ENCODE measurements at regions not wholly inside any gene's neighbourhood (a gene's known extent, or its start where the extent isn't known, plus 50 kb on each side); places are given as distances from the start of the nearest gene placed in this dataset.
"Not testable (repeated sequence)": the region's sequence is repeated elsewhere in the genome, so short reads cannot be mapped to it uniquely, and the experiment has no call there.

DNA sequence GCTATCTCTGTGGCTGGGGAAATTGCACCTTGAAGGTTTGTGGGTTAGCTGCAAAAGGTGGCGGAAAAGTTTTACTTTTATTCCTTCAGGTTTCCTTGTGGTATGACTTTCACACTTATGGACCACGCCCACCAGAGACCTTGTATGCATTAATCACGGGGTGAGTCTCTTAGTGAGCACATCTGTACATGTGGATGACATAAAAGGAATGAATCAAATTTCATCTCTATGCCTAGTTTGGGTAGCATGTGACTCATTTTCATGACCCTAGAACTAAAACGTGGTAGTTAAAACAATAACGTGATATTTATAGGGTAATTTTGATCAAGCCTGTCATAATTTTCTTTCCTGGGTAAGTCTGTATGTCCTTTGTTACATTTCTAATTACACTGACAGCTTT is 141.7 kb downstream of the PDCD6IP start:
- Histone ChIP-seq H3K27me3 (ENCODE audit: insufficient read depth, low read length) (peaks cover 40% of the 10 kb centered on the region), H3K4me3 (ENCODE audit: low read depth, low read length) (no peak overlapping the region), H2AFZ (ENCODE audit: low read length, unreplicated experiment) (no peak overlapping the region), H3K79me2 (ENCODE audit: control insufficient read depth, insufficient read depth, low read length, unreplicated experiment) (no peaks in the 10 kb centered on the region), H3K27ac (ENCODE audit: low read depth, low read length) (no peak overlapping the region), H3K4me1 (ENCODE audit: control insufficient read depth, insufficient read depth, low read length, unreplicated experiment) (no peaks in the 10 kb centered on the region), H3K36me3 (ENCODE audit: insufficient read depth, low read length) (no peaks in the 10 kb centered on the region)

DNA sequence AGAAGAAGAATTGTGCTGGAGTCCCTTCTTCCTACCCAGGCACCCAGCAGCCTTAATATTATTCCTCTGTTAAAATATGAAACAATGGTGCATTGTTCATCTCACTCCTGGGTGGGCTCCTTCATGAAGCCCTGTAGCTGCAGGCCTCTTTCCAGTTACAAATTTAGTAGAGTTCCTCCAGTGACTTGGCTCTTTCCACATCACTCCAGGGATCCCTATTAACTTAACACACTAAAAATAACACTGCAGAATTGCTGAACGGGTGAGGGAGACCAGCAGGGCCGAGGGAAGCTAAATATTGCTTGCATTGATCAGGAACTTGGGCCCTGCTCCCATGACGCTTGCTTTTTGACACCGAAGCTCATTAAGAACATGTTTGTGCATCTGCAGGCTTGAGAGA is 142.3 kb downstream of the PDCD6IP start:
- Histone ChIP-seq H3K4me3 (ENCODE audit: low read depth, low read length) (no peak overlapping the region), H3K4me1 (ENCODE audit: control insufficient read depth, insufficient read depth, low read length, unreplicated experiment) (no peaks in the 10 kb centered on the region), H3K36me3 (ENCODE audit: insufficient read depth, low read length) (no peaks in the 10 kb centered on the region), H2AFZ (ENCODE audit: low read length, unreplicated experiment) (no peak overlapping the region), H3K27me3 (ENCODE audit: insufficient read depth, low read length) (peaks cover 38% of the 10 kb centered on the region), H3K27ac (ENCODE audit: low read depth, low read length) (no peak overlapping the region), H3K79me2 (ENCODE audit: control insufficient read depth, insufficient read depth, low read length, unreplicated experiment) (no peaks in the 10 kb centered on the region)

GRCh38 chr3:33941804-33942203 is 143.4 kb downstream of the PDCD6IP start:
- H3K4me3 ChIP-seq (ENCODE audit: low read depth, low read length), result no peak overlapping the region
- H3K4me1 ChIP-seq (ENCODE audit: control insufficient read depth, insufficient read depth, low read length, unreplicated experiment), result no peaks in the 10 kb centered on the region
- H3K27me3 ChIP-seq (ENCODE audit: insufficient read depth, low read length), result peaks cover 32% of the 10 kb centered on the region
- H2AFZ ChIP-seq (ENCODE audit: low read length, unreplicated experiment), result no peak overlapping the region
- no peaks in the 10 kb centered on the region for H3K79me2 ChIP-seq (ENCODE audit: control insufficient read depth, insufficient read depth, low read length, unreplicated experiment)
- H3K27ac ChIP-seq (ENCODE audit: low read depth, low read length), result no peak overlapping the region
- H3K36me3 ChIP-seq (ENCODE audit: insufficient read depth, low read length), result no peaks in the 10 kb centered on the region

DNA sequence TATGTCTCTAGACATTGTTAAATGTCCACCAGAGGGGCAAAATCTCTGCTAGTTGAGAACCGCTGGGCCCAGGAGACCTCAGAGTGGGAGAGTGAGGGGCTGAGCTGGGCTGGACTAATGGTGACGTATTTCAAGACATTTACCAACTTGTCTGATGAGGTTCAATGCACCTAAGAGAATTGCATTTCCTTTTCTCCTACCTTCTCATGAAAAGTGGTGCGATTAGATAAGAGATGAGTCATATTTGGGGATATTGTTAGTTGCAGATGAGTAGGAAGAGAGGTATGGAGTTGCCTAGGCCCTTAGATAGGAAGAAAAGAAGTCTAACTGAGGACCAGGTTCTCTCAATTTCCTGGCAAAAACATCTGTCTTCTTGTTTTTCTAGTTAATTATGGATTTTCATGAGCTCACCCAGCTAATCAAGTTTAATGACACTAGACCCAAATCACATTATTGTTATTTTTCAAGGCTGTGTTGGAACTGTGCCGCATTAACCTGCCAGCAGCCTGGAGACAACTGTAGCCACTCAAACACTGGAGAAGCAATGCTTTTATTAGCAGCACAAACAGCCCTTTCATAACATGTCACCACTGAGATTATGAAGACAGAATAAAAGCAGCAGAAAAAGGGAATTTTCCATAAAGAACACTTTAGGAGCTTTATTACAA is 144.2 kb downstream of the PDCD6IP start:
- H2AFZ ChIP-seq (ENCODE audit: low read length, unreplicated experiment), result no peak overlapping the region
- no peaks in the 10 kb centered on the region for H3K4me1 ChIP-seq (ENCODE audit: control insufficient read depth, insufficient read depth, low read length, unreplicated experiment)
- H3K79me2 ChIP-seq (ENCODE audit: control insufficient read depth, insufficient read depth, low read length, unreplicated experiment), result no peaks in the 10 kb centered on the region
- no peak overlapping the region for H3K4me3 ChIP-seq (ENCODE audit: low read depth, low read length)
- H3K36me3 ChIP-seq (ENCODE audit: insufficient read depth, low read length), result no peaks in the 10 kb centered on the region
- peaks cover 29% of the 10 kb centered on the region for H3K27me3 ChIP-seq (ENCODE audit: insufficient read depth, low read length)
- no peak overlapping the region for H3K27ac ChIP-seq (ENCODE audit: low read depth, low read length)

- H3K27me3 ChIP-seq (ENCODE audit: insufficient read depth, low read length), result peaks cover 29% of the 10 kb centered on the region
- no peaks in the 10 kb centered on the region for H3K4me1 ChIP-seq (ENCODE audit: control insufficient read depth, insufficient read depth, low read length, unreplicated experiment)
- no peak overlapping the region for H2AFZ ChIP-seq (ENCODE audit: low read length, unreplicated experiment)
- no peak overlapping the region for H3K4me3 ChIP-seq (ENCODE audit: low read depth, low read length)
- H3K79me2 ChIP-seq (ENCODE audit: control insufficient read depth, insufficient read depth, low read length, unreplicated experiment), result no peaks in the 10 kb centered on the region
- no peaks in the 10 kb centered on the region for H3K36me3 ChIP-seq (ENCODE audit: insufficient read depth, low read length)
- H3K27ac ChIP-seq (ENCODE audit: low read depth, low read length), result no peak overlapping the region
Observed at GRCh38 chr3:33943277-33943676, 144.8 kb downstream of the PDCD6IP start.

- not testable (repeated sequence) for H3K79me2 ChIP-seq (ENCODE audit: control insufficient read depth, insufficient read depth, low read length, unreplicated experiment); H3K27ac ChIP-seq (ENCODE audit: low read depth, low read length); H3K36me3 ChIP-seq (ENCODE audit: insufficient read depth, low read length); H3K4me3 ChIP-seq (ENCODE audit: low read depth, low read length); H2AFZ ChIP-seq (ENCODE audit: low read length, unreplicated experiment); H3K4me1 ChIP-seq (ENCODE audit: control insufficient read depth, insufficient read depth, low read length, unreplicated experiment)
- H3K27me3 ChIP-seq (ENCODE audit: insufficient read depth, low read length), result peaks cover 40% of the 10 kb centered on the region
Observed at GRCh38 chr3:33946612-33947011, 148.2 kb downstream of the PDCD6IP start.

DNA sequence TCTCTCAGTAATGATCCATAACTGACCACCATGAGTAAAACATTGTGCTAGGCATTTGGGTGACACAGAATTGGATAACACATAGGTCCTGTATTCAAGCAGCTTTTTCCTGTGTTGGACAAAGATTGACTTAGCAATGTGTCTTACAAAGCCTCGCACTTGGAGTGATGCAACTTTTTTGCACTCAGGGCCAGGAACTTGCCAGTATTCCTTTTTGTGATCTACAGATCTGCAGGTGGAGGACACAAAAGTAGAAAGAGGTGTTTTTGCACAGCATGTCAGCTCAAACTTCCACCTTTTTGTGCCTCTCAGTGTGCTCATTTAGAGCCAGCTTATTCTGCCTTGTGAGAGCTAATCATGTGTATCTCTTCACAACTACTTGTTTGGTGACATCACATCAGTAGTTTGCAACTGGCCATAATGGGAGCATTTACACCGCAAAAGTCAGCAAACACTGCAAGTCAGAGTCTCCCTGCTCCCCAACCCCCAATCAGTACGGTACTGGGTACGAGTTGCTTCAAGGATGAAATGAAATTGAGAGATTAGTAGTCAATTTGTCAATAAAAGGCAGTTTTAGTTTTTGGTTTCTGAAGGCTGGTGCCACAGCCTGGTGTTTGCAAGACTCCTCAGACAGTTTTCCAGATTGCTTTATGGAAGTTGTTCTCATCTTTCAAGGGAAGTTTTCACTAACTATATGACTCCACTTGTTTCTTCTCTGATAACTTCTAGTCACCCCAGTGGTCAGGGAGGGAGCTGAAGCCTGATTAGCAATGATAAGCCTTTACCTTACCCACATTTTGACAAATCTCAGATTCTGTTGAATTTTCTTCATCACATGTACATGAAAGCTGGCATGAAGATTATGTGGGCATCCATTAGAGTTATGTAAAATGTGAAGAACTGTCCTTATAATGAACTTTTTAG is 149.1 kb downstream of the PDCD6IP start:
- H3K27me3 ChIP-seq (ENCODE audit: insufficient read depth, low read length), result peaks cover 40% of the 10 kb centered on the region
- H3K4me1 ChIP-seq (ENCODE audit: control insufficient read depth, insufficient read depth, low read length, unreplicated experiment), result no peaks in the 10 kb centered on the region
- no peak overlapping the region for H2AFZ ChIP-seq (ENCODE audit: low read length, unreplicated experiment)
- H3K27ac ChIP-seq (ENCODE audit: low read depth, low read length), result no peak overlapping the region
- no peak overlapping the region for H3K4me3 ChIP-seq (ENCODE audit: low read depth, low read length)
- no peaks in the 10 kb centered on the region for H3K36me3 ChIP-seq (ENCODE audit: insufficient read depth, low read length)
- no peaks in the 10 kb centered on the region for H3K79me2 ChIP-seq (ENCODE audit: control insufficient read depth, insufficient read depth, low read length, unreplicated experiment)

- Histone ChIP-seq H3K4me1 (ENCODE audit: control insufficient read depth, insufficient read depth, low read length, unreplicated experiment) (no peaks in the 10 kb centered on the region), H3K36me3 (ENCODE audit: insufficient read depth, low read length) (no peaks in the 10 kb centered on the region), H3K79me2 (ENCODE audit: control insufficient read depth, insufficient read depth, low read length, unreplicated experiment) (no peaks in the 10 kb centered on the region), H3K27ac (ENCODE audit: low read depth, low read length) (no peak overlapping the region), H3K4me3 (ENCODE audit: low read depth, low read length) (no peak overlapping the region), H2AFZ (ENCODE audit: low read length, unreplicated experiment) (no peak overlapping the region), H3K27me3 (ENCODE audit: insufficient read depth, low read length) (peaks cover 49% of the 10 kb centered on the region)
Observed at GRCh38 chr3:33949074-33949473, 150.6 kb downstream of the PDCD6IP start.

DNA sequence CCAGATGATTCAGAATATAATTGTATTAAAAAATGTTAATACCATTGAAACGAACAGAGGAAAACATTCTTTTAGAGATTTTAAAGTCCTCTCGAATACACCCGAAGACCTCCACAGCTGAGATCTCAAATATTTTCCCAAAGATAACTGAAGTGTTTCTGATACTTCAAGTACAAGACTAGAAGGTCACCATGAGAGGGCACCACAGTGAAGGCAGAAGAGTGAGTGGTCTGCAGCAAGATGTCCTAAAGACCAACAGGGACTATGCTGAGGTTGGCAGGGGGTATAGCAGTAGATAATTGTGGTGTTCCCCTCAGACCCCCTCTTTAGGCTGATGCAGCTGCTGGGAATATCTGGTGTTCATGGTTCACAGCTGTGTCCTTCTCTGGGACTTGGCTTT is 156.5 kb downstream of the PDCD6IP start:
- Histone ChIP-seq H3K4me3 (ENCODE audit: low read depth, low read length) (no peak overlapping the region), H3K79me2 (ENCODE audit: control insufficient read depth, insufficient read depth, low read length, unreplicated experiment) (no peaks in the 10 kb centered on the region), H3K27ac (ENCODE audit: low read depth, low read length) (no peak overlapping the region), H3K36me3 (ENCODE audit: insufficient read depth, low read length) (no peaks in the 10 kb centered on the region), H3K27me3 (ENCODE audit: insufficient read depth, low read length) (peaks cover 37% of the 10 kb centered on the region), H2AFZ (ENCODE audit: low read length, unreplicated experiment) (no peak overlapping the region), H3K4me1 (ENCODE audit: control insufficient read depth, insufficient read depth, low read length, unreplicated experiment) (no peaks in the 10 kb centered on the region)

DNA sequence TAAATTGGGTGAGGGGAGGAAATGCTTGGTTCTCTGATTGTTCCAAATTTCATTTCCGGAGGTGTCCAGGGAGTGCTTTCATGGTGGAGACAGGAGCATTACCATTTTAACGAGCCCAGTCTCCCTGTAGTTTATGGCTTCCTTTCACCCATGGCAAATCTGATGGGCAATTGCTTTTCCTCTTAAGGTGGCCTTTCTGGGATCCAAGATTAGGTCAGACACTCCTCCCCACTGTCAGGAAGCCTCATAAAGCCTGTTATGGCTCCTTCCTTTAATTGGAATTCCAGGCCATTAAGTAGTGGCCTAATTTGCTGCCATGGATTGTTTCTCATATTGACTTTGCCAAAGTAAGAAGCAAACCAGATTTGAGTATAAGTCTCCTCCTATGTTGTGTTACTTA is 157.8 kb downstream of the PDCD6IP start:
- no peak overlapping the region for H2AFZ ChIP-seq (ENCODE audit: low read length, unreplicated experiment)
- H3K4me1 ChIP-seq (ENCODE audit: control insufficient read depth, insufficient read depth, low read length, unreplicated experiment), result no peaks in the 10 kb centered on the region
- H3K27me3 ChIP-seq (ENCODE audit: insufficient read depth, low read length), result peaks cover 28% of the 10 kb centered on the region
- H3K36me3 ChIP-seq (ENCODE audit: insufficient read depth, low read length), result no peaks in the 10 kb centered on the region
- H3K4me3 ChIP-seq (ENCODE audit: low read depth, low read length), result no peak overlapping the region
- H3K27ac ChIP-seq (ENCODE audit: low read depth, low read length), result no peak overlapping the region
- no peaks in the 10 kb centered on the region for H3K79me2 ChIP-seq (ENCODE audit: control insufficient read depth, insufficient read depth, low read length, unreplicated experiment)

DNA sequence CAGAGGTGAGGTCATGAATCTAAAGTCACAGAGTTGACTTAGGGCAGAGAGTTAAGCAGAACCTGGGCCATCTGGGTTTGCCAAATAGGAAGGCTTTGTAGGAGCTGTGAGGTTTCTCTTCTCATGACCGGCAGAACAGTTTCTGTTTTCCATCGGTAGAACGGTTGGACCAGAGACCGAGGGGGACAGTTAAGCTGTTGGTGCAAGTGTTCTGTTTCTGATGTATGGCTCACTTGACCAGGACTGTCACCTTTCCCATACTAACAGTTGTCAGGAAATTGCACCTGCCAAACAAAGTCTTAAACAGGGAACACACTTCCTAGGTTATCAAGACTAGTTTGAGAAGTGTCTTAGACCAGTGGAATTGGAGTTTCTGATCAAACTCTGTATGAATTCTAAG is 158.3 kb downstream of the PDCD6IP start:
- Histone ChIP-seq H3K36me3 (ENCODE audit: insufficient read depth, low read length) (no peaks in the 10 kb centered on the region), H2AFZ (ENCODE audit: low read length, unreplicated experiment) (no peak overlapping the region), H3K27ac (ENCODE audit: low read depth, low read length) (no peak overlapping the region), H3K4me1 (ENCODE audit: control insufficient read depth, insufficient read depth, low read length, unreplicated experiment) (no peaks in the 10 kb centered on the region), H3K4me3 (ENCODE audit: low read depth, low read length) (no peak overlapping the region), H3K27me3 (ENCODE audit: insufficient read depth, low read length) (peaks cover 28% of the 10 kb centered on the region), H3K79me2 (ENCODE audit: control insufficient read depth, insufficient read depth, low read length, unreplicated experiment) (no peaks in the 10 kb centered on the region)
